ENCODE measurements at regions not wholly inside any gene's neighbourhood (a gene's known extent, or its start where the extent isn't known, plus 50 kb on each side); places are given as distances from the start of the nearest gene placed in this dataset.

DNA sequence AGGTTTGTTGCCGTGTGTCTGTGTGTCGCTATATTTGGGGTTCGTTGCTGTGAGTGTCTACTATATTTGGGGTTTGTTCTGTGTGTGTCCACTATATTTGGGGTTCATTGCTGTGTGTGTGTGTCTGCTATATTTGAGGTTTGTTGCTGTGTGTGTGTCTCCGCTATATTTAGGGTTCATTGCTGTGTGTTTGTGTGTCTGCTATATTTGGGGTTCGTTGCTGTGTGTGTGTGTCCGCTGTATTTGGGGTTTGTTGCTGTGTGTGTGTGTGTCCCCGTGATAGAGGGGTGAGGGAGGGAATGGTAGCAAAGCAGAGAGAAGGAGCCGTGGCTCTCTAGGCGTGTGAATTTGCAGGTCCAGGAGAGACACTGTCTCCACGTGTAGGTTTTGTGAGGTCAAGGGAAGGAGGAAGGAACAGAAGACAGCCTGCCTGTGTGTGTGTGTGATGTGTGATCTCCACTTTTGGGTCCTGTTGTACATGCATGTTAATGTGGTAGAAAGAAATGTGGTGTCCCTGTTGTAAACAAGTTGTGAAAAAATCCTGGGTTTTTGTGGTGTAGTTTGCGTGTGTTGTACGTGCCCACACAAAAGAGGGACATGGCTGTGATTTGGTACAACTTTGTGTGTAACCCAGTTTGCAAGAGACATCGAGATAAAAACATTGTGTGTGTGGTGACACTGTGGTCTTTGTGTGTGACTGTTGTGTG, 56.3 kb upstream of the ECE1 start:
- DNase-seq (ENCODE audit: low read depth, low spot score), result no peak

DNA sequence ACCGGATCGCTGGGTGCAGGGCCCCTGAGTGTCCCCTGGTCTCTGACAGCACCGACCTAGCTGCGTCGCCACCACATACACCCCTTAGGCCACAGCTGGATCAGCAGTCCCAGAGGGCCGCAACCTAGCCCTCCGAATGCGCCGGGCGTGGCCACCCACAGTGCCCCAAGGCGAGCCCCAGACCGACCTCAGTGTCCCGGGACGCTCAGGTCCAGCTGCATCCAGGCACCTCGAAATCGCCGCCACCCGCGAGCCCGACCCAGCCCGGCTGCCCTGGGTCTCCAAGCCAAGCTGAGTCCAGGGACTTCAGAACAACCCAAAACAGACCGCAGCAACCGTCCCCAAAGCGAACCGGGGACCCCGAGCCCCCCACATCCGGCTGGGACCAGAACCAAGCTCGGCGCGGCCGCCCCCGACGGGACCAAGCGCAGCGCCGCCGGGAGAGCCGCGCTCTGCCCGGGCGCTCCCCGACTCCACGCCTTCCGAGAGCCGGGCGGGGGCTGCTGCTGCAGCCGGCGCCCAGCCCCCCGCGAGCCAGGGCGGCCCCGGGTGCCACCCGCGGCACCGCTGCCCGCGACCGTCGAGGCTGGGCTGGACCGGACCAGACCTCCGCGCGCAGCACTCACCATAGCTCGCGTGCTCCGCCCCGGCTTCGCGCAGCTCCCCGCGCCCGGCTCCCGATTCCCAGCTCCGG, 54.6 kb upstream of the ECE1 start:
- DNase-seq (ENCODE audit: low read depth, low spot score), result no peak

DNA sequence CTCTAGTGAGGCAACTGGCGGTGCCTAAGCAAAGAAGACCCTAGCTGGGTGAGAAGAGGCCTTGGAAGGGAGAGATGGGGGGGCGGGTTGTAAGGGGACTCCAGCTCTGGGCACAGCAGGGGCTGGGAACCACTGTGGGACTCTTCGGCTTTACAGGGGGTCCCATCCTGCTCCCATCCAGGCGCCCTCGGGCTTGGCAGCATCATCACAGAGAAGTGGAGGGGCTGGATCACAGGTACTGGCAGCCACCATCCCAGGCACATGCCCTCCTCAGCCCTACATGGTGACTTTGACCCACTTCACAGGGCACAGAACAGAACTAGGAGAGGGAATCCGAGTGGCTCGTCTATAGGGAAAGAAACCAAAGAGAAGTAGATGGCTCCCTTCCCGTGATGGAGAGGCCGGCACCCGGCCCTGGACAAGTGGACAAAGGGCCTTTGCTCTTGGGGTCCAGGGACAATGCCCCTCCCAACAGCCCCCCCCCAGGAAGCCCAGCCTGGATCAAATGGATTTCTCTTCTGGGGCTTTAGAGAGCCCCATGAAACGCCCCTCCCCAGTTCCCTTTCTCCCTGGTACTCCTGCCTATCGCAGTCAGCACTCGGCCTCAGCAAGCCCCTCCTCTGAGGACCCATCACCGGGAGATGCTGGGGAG, 54.0 kb upstream of the ECE1 start:
- DNase-seq (ENCODE audit: low read depth, low spot score), result no peak

DNA sequence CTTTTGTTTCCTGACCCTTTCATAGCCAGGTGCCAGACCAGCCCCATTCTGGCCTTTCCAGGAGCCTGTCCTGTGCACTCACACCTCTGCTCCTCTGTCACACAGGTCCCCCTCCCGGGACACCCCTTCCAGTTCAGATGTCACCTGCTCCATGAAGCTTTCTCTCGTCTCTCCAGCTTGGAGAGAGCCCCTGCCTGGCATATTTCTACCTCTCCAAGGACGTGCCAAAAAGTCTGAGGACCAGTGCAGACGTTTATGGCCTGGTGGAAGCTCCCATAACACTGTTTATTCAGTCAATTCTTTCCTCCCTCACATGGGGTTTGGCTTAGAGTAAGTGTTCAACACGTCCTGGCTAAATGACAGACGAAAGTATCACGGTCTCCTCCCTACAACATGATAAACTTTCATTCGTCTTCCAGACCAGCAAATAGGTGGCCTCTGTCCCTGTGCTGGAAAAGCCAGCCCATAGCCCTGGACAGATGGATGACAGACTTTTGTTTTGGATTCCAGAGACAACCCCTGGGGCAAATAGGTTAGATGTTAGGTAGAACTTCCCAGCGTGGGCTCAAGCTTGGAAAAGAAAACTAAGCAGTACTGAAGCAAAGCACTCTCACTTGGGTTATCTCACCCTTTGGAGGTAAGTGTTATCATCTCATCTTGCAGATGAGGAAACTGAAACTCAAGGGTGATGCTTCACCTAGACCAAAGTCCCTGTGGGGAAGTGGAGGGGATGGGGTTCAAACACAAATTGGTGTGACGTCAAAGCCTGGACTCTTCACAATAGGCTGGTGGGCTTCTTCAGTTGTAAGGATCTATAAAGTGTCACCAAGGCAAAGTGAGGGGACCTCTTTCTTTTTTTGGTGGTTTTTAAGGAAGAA, 52.9 kb upstream of the ECE1 start:
- DNase-seq (ENCODE audit: low read depth, low spot score), result no peak

DNA sequence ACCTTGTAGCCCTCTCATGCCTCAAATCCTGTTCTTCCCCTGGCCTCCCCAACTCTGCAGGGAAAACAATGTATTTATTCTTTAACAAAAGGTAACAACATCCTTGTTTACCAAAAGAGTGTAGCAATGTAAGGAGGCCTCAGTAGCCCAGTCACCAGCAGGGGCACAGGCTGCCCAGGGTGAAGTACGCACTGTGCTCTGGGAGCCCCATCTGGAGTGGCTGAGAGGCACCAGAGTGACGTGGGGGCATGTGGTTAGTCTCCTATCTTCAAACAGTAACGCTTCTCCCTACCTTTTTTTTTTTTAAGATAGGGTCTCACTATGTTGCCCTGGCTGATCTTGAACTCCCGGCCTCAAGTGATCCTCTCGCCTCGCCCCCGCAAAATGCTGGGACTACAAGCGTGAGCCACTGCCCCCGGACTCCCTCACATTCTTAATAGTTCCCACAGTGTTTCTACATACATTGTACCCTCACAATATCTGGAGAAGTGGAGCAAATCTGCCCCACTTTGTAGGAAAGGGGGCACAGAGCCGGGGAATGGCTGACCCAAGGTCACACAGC, 51.3 kb upstream of the ECE1 start:
- no peak for DNase-seq (ENCODE audit: low read depth, low spot score)

DNA sequence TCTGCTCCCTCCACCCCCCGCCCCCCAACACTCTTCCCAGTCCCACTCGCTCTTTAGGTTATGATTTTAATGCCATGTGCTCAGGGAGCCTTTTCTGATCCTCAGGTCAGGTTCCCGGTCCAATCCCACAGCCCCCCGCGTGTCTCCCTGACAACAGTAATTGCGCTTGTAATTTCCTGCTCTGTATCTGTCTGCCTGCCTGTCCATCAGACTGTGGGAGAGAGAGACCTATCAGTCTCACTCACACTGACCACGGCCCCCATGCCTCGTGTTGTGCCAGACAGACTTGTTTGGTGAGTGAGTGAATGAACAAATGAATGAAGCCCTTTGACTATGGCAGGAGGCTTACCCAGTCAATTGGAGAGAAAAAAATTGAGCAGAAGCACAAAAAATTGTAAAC, 50.8 kb upstream of the ECE1 start:
- DNase-seq (ENCODE audit: low read depth, low spot score), result no peak

DNA sequence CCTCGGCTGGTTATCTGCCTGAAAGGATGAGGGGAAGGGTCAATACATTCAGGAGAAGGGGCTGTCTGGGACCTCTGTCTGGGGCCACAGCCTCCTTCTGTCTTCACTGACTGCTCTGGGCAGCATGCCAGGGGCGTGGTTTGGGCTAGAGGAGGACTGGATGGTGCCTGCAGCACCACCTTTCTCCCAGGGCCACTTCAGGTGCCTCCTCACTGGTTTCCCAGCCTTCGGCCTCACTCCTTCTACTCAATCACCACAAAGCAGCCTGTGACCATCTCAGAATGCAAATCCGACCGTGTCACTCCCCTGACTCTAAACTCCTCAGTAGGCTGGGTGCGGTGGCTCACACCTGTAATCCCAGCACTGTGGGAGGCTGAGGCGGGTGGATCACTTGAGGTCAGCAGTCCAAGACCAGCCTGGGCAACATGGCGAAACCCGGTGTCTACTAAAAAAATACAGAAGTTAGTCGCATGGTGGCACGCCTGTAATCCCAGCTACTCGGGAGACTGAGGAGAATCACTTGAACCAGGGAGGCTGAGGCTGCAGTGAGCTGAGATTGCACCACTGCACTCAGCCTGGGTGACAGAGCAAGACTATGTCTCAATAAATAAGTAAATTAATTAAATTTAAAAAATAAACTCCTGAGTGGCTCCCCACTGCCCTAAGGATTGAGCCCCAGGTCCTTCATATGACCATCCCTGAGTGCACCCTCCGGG, 50.1 kb upstream of the ECE1 start:
- no peak for DNase-seq (ENCODE audit: low read depth, low spot score)
